Body of pancreas (tissue), 4 donors: ENCODE measurements at regions not wholly inside any gene's neighbourhood (a gene's known extent, or its start where the extent isn't known, plus 50 kb on each side); places are given as distances from the start of the nearest gene placed in this dataset.
A peak's percentile ranks its signal among the peaks of the same experiment; 100 is the strongest.

ENCODE experiments used
- ATAC-seq: fragments of 150-250 bp; one replicate; pipeline ENCODE4 v1.9.1; 2016
- DNase-seq, 4 donors: peaks; one replicate each; pipeline ENCODE4 v3.0.0-alpha.2; 2019
- H3K27ac ChIP-seq, 4 donors: fragments of 200-600 bp; sonication (generic); 1 replicate in 3 of 4; 2 replicates in 1 of 4; pipeline versions ENCODE4 v1.5.1 to v1.6.1; 2016 to 2019; ENCODE audit warnings: mild to moderate bottlenecking in 1 of 4, mixed read lengths in 1 of 4, moderate library complexity in 1 of 4
- H3K27me3 ChIP-seq, 2 donors: fragments of 200-600 bp; sonication (generic); one replicate each; pipeline ENCODE4 v1.6.0; 2016; ENCODE audit warnings: mild to moderate bottlenecking in 1 of 2
- H3K36me3 ChIP-seq, 2 donors: fragments of 200-600 bp; sonication (generic); replicated peaks in 1 of 2; 2 replicates each; pipeline ENCODE4 v1.5.1; 2016; ENCODE audit warnings: low read depth in 2 of 2; ENCODE audit not compliant: insufficient read depth in 1 of 2
- H3K4me1 ChIP-seq: fragments of 200-600 bp; sonication (generic); one replicate; pipeline ENCODE4 v1.6.0; 2016
- H3K4me3 ChIP-seq, 2 donors: fragments of 200-600 bp; sonication (generic); 1 replicate in 1 of 2; 2 replicates in 1 of 2; pipeline ENCODE4 v1.5.1; 2016 to 2019
- H3K9me3 ChIP-seq, 3 donors: fragments of 200-600 bp; sonication (generic); 1 replicate in 2 of 3; 2 replicates in 1 of 3; pipeline ENCODE4 v1.5.1; 2016
- CTCF ChIP-seq, 7 experiments: fragments of 450-650 bp in 4 of 7; fragments of 200-600 bp in 3 of 7; sonication (generic) in 3 of 7; IDR thresholded peaks; one replicate each; pipeline ENCODE4 v1.5.1; 2016 to 2019; ENCODE audit warnings: antibody characterized with exemption in 7 of 7
- POLR2A ChIP-seq, 3 donors: fragments of 450-650 bp; IDR thresholded peaks; one replicate each; pipeline ENCODE4 v1.6.1; 2016; ENCODE audit warnings: antibody characterized with exemption in 3 of 3, mild to moderate bottlenecking in 2 of 3
- WGBS, 2 donors: methylation state at CpG; one replicate each; pipeline ENCODE4 v1.1.5; 2017; 5-methylcytosine and 5-hydroxymethylcytosine counted together
- intact Hi-C: fragments of 100-400 bp; cut with DNase I; formaldehyde crosslinking; loops from one replicate; pipeline ENCODE4 v1.15.1; 2023

- intact Hi-C loops: loop anchor here (10.0 kb wide), 1 partner anchor 233 kb away; no protein-coding TSS in a partner anchor
- TF ChIP-seq POLR2A (IDR thresholded peaks at IDR 0.05) (no peak), CTCF (IDR thresholded peaks at IDR 0.05) (no peak)
- H3K27ac ChIP-seq: no peak overlapping the region
- no peak overlapping the region for H3K4me3 ChIP-seq
- H3K4me1 ChIP-seq: no peaks in the 10 kb centered on the region
- 91 to 96% methylated on average over 4 of the region's 4 CpGs for WGBS, 2 donors
- no peak for DNase-seq
- H3K27me3 ChIP-seq: no peaks in the 10 kb centered on the region
- no peaks in the 10 kb centered on the region for H3K36me3 ChIP-seq
- no peak for ATAC-seq
- no peaks in the 10 kb centered on the region for H3K9me3 ChIP-seq
Measured at GRCh38 chr14:23877538-23878180, 75.9 kb upstream of the DHRS4 start.

GRCh38 chr14:23881282-23881681 is 72.3 kb upstream of the DHRS4 start:
- Histone ChIP-seq H3K27me3 (no peaks in the 10 kb centered on the region), H3K4me3 (no peak overlapping the region), H3K9me3 (no peaks in the 10 kb centered on the region), H3K4me1 (peaks cover 20% of the 10 kb centered on the region), H3K27ac (no peak overlapping the region), H3K36me3 (no peaks in the 10 kb centered on the region)
- WGBS, 2 donors: 64 to 95% methylated on average over 1 of the region's 1 CpG
- intact Hi-C loops: no loop called here
- DNase-seq: no peak
- ATAC-seq: no peak
- TF ChIP-seq POLR2A (IDR thresholded peaks at IDR 0.05) (no peak), CTCF (IDR thresholded peaks at IDR 0.05) (no peak)

GRCh38 chr14:23883684-23884540 is 69.7 kb upstream of the DHRS4 start:
- Histone ChIP-seq H3K27me3 (no peaks in the 10 kb centered on the region), H3K4me1 (peaks cover 20% of the 10 kb centered on the region), H3K36me3 (no peaks in the 10 kb centered on the region), H3K27ac (peak overlapping the region; percentile 42 to 77 (median 68)), H3K4me3 (no peak overlapping the region), H3K9me3 (no peaks in the 10 kb centered on the region)
- ATAC-seq: peak; percentile 95
- WGBS, 2 donors: 16 to 25% methylated on average over 13 of the region's 13 CpGs
- intact Hi-C loops: no loop called here
- DNase-seq: peak in 3 of 4 donors; percentile 19 to 45 (median 37)
- TF ChIP-seq POLR2A (IDR thresholded peaks at IDR 0.05) (peak in 2 of 3 donors; percentile 18 to 47), CTCF (IDR thresholded peaks at IDR 0.05) (no peak)

- Histone ChIP-seq H3K27ac (peak overlapping the region; percentile 42 to 77 (median 68)), H3K4me1 (peaks cover 20% of the 10 kb centered on the region), H3K4me3 (no peak overlapping the region), H3K27me3 (no peaks in the 10 kb centered on the region), H3K36me3 (no peaks in the 10 kb centered on the region), H3K9me3 (no peaks in the 10 kb centered on the region)
- TF ChIP-seq CTCF (IDR thresholded peaks at IDR 0.05): no peak
- TF ChIP-seq POLR2A (IDR thresholded peaks at IDR 0.05): no peak
- intact Hi-C loops: no loop called here
- peak; percentile 49 for ATAC-seq
- WGBS, 2 donors: 18 to 20% methylated on average over 5 of the region's 5 CpGs
- no peak for DNase-seq
Measured at GRCh38 chr14:23884541-23884904, 69.0 kb upstream of the DHRS4 start.
